Peyer's patch (tissue), 4 donors: ENCODE measurements at regions not wholly inside any gene's neighbourhood (a gene's known extent, or its start where the extent isn't known, plus 50 kb on each side); places are given as distances from the start of the nearest gene placed in this dataset.

Source experiments
- DNase-seq, 3 donors: peaks; one replicate each; pipeline ENCODE4 v3.0.0-alpha.2; 2017 to 2019
- H3K27ac ChIP-seq, 4 donors: fragments of 200-600 bp; sonication (generic); one replicate each; pipeline ENCODE4 v1.5.1; 2016 to 2019
- H3K27me3 ChIP-seq, 2 donors: fragments of 200-600 bp; sonication (generic); one replicate each; pipeline ENCODE4 v1.5.1; 2019
- H3K36me3 ChIP-seq, 3 donors: fragments of 200-600 bp; sonication (generic); one replicate each; pipeline ENCODE4 v1.5.1; 2016 to 2019
- H3K4me1 ChIP-seq, 4 donors: fragments of 200-600 bp; sonication (generic); one replicate each; pipeline ENCODE4 v1.5.1; 2016 to 2019
- H3K4me3 ChIP-seq, 4 donors: fragments of 200-600 bp; sonication (generic); 1 replicate in 3 of 4; 2 replicates in 1 of 4; pipeline ENCODE4 v1.5.1; 2016 to 2019; ENCODE audit warnings: mild to moderate bottlenecking in 1 of 4
- H3K9me3 ChIP-seq, 4 donors: fragments of 200-600 bp; sonication (generic); one replicate each; pipeline ENCODE4 v1.5.1; 2016 to 2019; ENCODE audit warnings: mild to moderate bottlenecking in 1 of 4
- CTCF ChIP-seq, 6 experiments: fragments of 450-650 bp in 4 of 6; fragments of 200-600 bp in 2 of 6; sonication (generic) in 1 of 6; IDR thresholded peaks; one replicate each; pipeline ENCODE4 v1.5.1; 2017 to 2019; ENCODE audit warnings: antibody characterized with exemption in 6 of 6, mild to moderate bottlenecking in 3 of 6, moderate library complexity in 1 of 6
- POLR2A ChIP-seq, 2 donors: fragments of 450-650 bp; IDR thresholded peaks; one replicate each; pipeline ENCODE4 v1.5.1; 2017; ENCODE audit warnings: antibody characterized with exemption in 2 of 2, mild to moderate bottlenecking in 2 of 2, moderate library complexity in 2 of 2

- H3K4me1 ChIP-seq = no peaks in the 10 kb centered on the region
- no peaks in the 10 kb centered on the region for H3K27me3 ChIP-seq
- H3K36me3 ChIP-seq = no peaks in the 10 kb centered on the region
- no peak overlapping the region for H3K27ac ChIP-seq
- H3K4me3 ChIP-seq = no peak overlapping the region
- TF ChIP-seq CTCF (IDR thresholded peaks at IDR 0.05) (no peak), POLR2A (IDR thresholded peaks at IDR 0.05) (no peak)
- no peak for DNase-seq
- H3K9me3 ChIP-seq = no peaks in the 10 kb centered on the region
Observed at GRCh38 chr10:58919927-58920654, 256.4 kb upstream of the PHYHIPL start.

- DNase-seq = no peak
- H3K4me1 ChIP-seq = no peaks in the 10 kb centered on the region
- no peaks in the 10 kb centered on the region for H3K36me3 ChIP-seq
- no peak overlapping the region for H3K27ac ChIP-seq
- H3K4me3 ChIP-seq = no peak overlapping the region
- H3K9me3 ChIP-seq = no peaks in the 10 kb centered on the region
- TF ChIP-seq POLR2A (IDR thresholded peaks at IDR 0.05) (no peak), CTCF (IDR thresholded peaks at IDR 0.05) (no peak)
- no peaks in the 10 kb centered on the region for H3K27me3 ChIP-seq
Observed at GRCh38 chr10:58920655-58921003, 255.8 kb upstream of the PHYHIPL start.

GRCh38 chr10:58921421-58921855 lies 255.0 kb upstream of the PHYHIPL start:
- TF ChIP-seq POLR2A (IDR thresholded peaks at IDR 0.05) (no peak), CTCF (IDR thresholded peaks at IDR 0.05) (no peak)
- Histone ChIP-seq H3K36me3 (no peaks in the 10 kb centered on the region), H3K27ac (no peak overlapping the region), H3K9me3 (no peaks in the 10 kb centered on the region), H3K4me3 (no peak overlapping the region), H3K4me1 (no peaks in the 10 kb centered on the region), H3K27me3 (no peaks in the 10 kb centered on the region)
- no peak for DNase-seq

DNA sequence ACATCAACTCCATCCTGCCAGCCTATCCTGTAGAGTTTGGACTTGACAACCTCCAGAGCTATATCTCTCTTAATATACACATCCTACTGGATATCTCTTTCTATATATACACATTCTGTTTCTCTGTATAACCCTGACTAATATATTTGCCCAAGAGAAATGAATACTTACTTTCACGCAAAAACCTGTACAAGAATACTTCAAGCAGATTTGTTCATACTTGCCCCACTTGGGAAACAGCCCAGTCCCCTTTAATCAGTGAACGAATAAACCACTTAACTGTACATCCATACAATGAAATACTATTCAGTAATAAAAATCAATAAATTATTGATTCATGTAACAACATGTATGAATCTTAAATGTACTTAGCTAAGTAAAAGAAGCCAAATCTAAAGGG lies 251.1 kb upstream of the PHYHIPL start:
- H3K27ac ChIP-seq = no peak overlapping the region
- TF ChIP-seq POLR2A (IDR thresholded peaks at IDR 0.05) = no peak
- TF ChIP-seq CTCF (IDR thresholded peaks at IDR 0.05) = no peak
- no peaks in the 10 kb centered on the region for H3K36me3 ChIP-seq
- H3K4me1 ChIP-seq = no peaks in the 10 kb centered on the region
- H3K9me3 ChIP-seq = no peaks in the 10 kb centered on the region
- no peak overlapping the region for H3K4me3 ChIP-seq
- no peaks in the 10 kb centered on the region for H3K27me3 ChIP-seq
- no peak for DNase-seq

GRCh38 chr10:58930500-58930899 lies 245.9 kb upstream of the PHYHIPL start:
- DNase-seq = no peak
- no peaks in the 10 kb centered on the region for H3K4me1 ChIP-seq
- H3K27ac ChIP-seq = no peak overlapping the region
- no peaks in the 10 kb centered on the region for H3K36me3 ChIP-seq
- no peaks in the 10 kb centered on the region for H3K9me3 ChIP-seq
- H3K27me3 ChIP-seq = no peaks in the 10 kb centered on the region
- no peak for TF ChIP-seq CTCF (IDR thresholded peaks at IDR 0.05)
- TF ChIP-seq POLR2A (IDR thresholded peaks at IDR 0.05) = no peak
- H3K4me3 ChIP-seq = no peak overlapping the region

- Histone ChIP-seq H3K36me3 (no peaks in the 10 kb centered on the region), H3K9me3 (no peaks in the 10 kb centered on the region), H3K27ac (no peak overlapping the region), H3K4me3 (no peak overlapping the region), H3K4me1 (no peaks in the 10 kb centered on the region), H3K27me3 (no peaks in the 10 kb centered on the region)
- DNase-seq = no peak
- TF ChIP-seq CTCF (IDR thresholded peaks at IDR 0.05) = no peak
- TF ChIP-seq POLR2A (IDR thresholded peaks at IDR 0.05) = no peak
Observed at GRCh38 chr10:58932126-58932525, 244.3 kb upstream of the PHYHIPL start.
